MM.1S (cell line): ENCODE measurements at regions not wholly inside any gene's neighbourhood (a gene's known extent, or its start where the extent isn't known, plus 50 kb on each side); places are given as distances from the start of the nearest gene placed in this dataset.

ENCODE experiments used
- EZH2 ChIP-seq: fragments of 300-600 bp; sonication (generic); optimal IDR thresholded peaks from 2 replicates; pipeline ENCODE3; 2017; ENCODE audit warnings: low read depth, mild to moderate bottlenecking, antibody characterized with exemption, low read length, mixed read lengths
- TF ChIP-seq, protein P1 (sequence below): fragments of 300-600 bp; sonication (generic); IDR thresholded peaks from 2 replicates; pipeline ENCODE4 v1.5.1; 2016; ENCODE audit warnings: antibody characterized with exemption, low read length, mixed read lengths

DNA sequence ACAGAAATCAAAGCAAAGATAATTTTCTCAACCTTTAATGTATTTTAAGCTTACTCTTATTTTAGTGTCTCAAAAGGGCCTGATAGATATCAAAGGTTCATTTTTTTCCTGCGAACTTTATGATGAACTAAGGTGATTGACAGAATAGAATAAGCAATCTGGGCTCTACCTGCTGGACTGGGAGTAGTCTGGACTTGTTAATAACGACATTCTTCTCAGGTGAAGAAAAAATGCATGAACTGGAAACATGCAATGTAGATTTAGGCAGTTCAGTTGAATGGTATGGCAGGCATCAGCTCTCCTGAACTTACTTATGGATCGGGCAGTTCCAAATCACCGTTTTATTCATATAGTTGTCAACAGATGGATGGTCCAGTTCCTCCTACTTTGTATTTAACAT lies 189.7 kb upstream of the ZBTB20 start:
- TF ChIP-seq, protein P1, sequence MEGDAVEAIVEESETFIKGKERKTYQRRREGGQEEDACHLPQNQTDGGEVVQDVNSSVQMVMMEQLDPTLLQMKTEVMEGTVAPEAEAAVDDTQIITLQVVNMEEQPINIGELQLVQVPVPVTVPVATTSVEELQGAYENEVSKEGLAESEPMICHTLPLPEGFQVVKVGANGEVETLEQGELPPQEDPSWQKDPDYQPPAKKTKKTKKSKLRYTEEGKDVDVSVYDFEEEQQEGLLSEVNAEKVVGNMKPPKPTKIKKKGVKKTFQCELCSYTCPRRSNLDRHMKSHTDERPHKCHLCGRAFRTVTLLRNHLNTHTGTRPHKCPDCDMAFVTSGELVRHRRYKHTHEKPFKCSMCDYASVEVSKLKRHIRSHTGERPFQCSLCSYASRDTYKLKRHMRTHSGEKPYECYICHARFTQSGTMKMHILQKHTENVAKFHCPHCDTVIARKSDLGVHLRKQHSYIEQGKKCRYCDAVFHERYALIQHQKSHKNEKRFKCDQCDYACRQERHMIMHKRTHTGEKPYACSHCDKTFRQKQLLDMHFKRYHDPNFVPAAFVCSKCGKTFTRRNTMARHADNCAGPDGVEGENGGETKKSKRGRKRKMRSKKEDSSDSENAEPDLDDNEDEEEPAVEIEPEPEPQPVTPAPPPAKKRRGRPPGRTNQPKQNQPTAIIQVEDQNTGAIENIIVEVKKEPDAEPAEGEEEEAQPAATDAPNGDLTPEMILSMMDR: no peak
- TF ChIP-seq EZH2: no peak
